Loucy (cell line): ENCODE measurements at regions not wholly inside any gene's neighbourhood (a gene's known extent, or its start where the extent isn't known, plus 50 kb on each side); places are given as distances from the start of the nearest gene placed in this dataset.

Experiments
- H2AFZ ChIP-seq: fragments of 200-600 bp; sonication (generic); 2 replicates; pipeline ENCODE4 v1.6.0; 2016; ENCODE audit warnings: antibody characterized with exemption, mild to moderate bottlenecking, low read length, moderate library complexity
- H3F3A ChIP-seq: fragments of 200-600 bp; 2 replicates; pipeline ENCODE4 v1.6.0; 2016; ENCODE audit warnings: antibody characterized with exemption, low read depth, mild to moderate bottlenecking
- H3K27me3 ChIP-seq: fragments of 200-600 bp; sonication (generic); 2 replicates; pipeline ENCODE4 v1.6.1; 2014; ENCODE audit warnings: low read length, mild to moderate bottlenecking; ENCODE audit not compliant: insufficient read depth, poor library complexity, severe bottlenecking
- H3K36me3 ChIP-seq: fragments of 200-600 bp; sonication (generic); 2 replicates; pipeline ENCODE4 v1.6.1; 2016; ENCODE audit warnings: low read length; ENCODE audit not compliant: insufficient read depth
- H3K4me1 ChIP-seq: fragments of 200-600 bp; sonication (generic); 2 replicates; pipeline ENCODE4 v1.5.1; 2014; ENCODE audit warnings: low read length, mild to moderate bottlenecking; ENCODE audit not compliant: insufficient read depth, poor library complexity, severe bottlenecking
- H3K4me2 ChIP-seq: fragments of 200-600 bp; sonication (generic); 2 replicates; pipeline ENCODE4 v1.6.0; 2014; ENCODE audit warnings: antibody characterized with exemption, low read length, low read depth, mild to moderate bottlenecking; ENCODE audit not compliant: poor library complexity, severe bottlenecking
- H3K4me3 ChIP-seq: fragments of 200-600 bp; sonication (generic); 2 replicates; pipeline ENCODE4 v1.5.1; 2014; ENCODE audit warnings: low read length, mild to moderate bottlenecking, mixed read lengths; ENCODE audit not compliant: poor library complexity, severe bottlenecking
- H3K79me2 ChIP-seq: fragments of 200-600 bp; sonication (generic); 2 replicates; pipeline ENCODE4 v1.6.1; 2014; ENCODE audit warnings: low read length; ENCODE audit not compliant: insufficient read depth
- H3K9ac ChIP-seq: fragments of 200-600 bp; sonication (generic); 2 replicates; pipeline ENCODE4 v1.6.0; 2014; ENCODE audit warnings: mild to moderate bottlenecking, low read depth, low read length, moderate library complexity; ENCODE audit not compliant: poor library complexity, severe bottlenecking
- H3K9me2 ChIP-seq: fragments of 200-600 bp; sonication (generic); replicated peaks from 2 replicates; pipeline ENCODE4 v1.6.1; 2016; ENCODE audit warnings: low read depth, low read length, mixed read lengths
- H3K9me3 ChIP-seq: fragments of 200-600 bp; sonication (generic); 2 replicates; pipeline ENCODE4 v1.6.1; 2014; ENCODE audit warnings: mild to moderate bottlenecking, antibody characterized with exemption, low read length, low read depth; ENCODE audit not compliant: insufficient read depth
- H4K20me1 ChIP-seq: fragments of 200-600 bp; sonication (generic); 2 replicates; pipeline ENCODE4 v1.6.0; 2014; ENCODE audit warnings: antibody characterized with exemption, low read length, mild to moderate bottlenecking; ENCODE audit not compliant: insufficient read depth, poor library complexity, severe bottlenecking
- EZH2phosphoT487 ChIP-seq: fragments of 200-600 bp; IDR thresholded peaks from 2 replicates; pipeline ENCODE4 v1.6.1; 2018; ENCODE audit warnings: antibody characterized with exemption, mild to moderate bottlenecking, moderate library complexity, borderline replicate concordance
- TF ChIP-seq, protein P1 (sequence below): fragments of 200-600 bp; sonication (generic); conservative IDR thresholded peaks from 2 replicates; pipeline ENCODE4 v1.5.1; 2014; ENCODE audit warnings: mild to moderate bottlenecking, antibody characterized with exemption, low read length

DNA sequence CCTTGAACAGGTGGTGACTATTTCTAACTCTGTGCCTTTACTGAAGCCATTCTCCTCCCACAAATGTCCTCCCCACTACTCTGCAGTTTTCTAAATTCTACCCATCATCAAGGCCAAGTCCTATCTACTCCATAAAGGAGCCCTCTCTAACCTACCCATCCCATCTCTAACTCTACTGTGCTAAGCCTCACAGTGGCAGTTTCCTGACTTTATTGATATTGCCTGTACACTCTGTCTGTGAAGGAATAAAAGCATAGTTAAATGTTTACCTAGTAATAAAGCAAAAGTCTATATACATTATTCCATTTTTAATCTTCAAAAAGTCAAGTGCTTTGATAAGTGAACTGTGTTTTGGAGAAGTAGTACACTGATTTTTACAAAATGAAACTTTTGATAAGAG is 178.4 kb upstream of the HMCN1 start:
- no peak for TF ChIP-seq EZH2phosphoT487
- TF ChIP-seq, protein P1, sequence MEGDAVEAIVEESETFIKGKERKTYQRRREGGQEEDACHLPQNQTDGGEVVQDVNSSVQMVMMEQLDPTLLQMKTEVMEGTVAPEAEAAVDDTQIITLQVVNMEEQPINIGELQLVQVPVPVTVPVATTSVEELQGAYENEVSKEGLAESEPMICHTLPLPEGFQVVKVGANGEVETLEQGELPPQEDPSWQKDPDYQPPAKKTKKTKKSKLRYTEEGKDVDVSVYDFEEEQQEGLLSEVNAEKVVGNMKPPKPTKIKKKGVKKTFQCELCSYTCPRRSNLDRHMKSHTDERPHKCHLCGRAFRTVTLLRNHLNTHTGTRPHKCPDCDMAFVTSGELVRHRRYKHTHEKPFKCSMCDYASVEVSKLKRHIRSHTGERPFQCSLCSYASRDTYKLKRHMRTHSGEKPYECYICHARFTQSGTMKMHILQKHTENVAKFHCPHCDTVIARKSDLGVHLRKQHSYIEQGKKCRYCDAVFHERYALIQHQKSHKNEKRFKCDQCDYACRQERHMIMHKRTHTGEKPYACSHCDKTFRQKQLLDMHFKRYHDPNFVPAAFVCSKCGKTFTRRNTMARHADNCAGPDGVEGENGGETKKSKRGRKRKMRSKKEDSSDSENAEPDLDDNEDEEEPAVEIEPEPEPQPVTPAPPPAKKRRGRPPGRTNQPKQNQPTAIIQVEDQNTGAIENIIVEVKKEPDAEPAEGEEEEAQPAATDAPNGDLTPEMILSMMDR: no peak
- no peaks in the 10 kb centered on the region for H3K27me3 ChIP-seq
- no peak overlapping the region for H2AFZ ChIP-seq
- H3K79me2 ChIP-seq: no peaks in the 10 kb centered on the region
- peaks cover 22% of the 10 kb centered on the region for H3K4me1 ChIP-seq
- H3K9me3 ChIP-seq: no peaks in the 10 kb centered on the region
- H3F3A ChIP-seq: peaks cover 7% of the 10 kb centered on the region
- no peak overlapping the region for H3K4me2 ChIP-seq
- no peaks in the 10 kb centered on the region for H4K20me1 ChIP-seq
- no peak overlapping the region for H3K4me3 ChIP-seq
- no peak overlapping the region for H3K9ac ChIP-seq
- H3K9me2 ChIP-seq: no peaks in the 10 kb centered on the region
- H3K36me3 ChIP-seq: no peaks in the 10 kb centered on the region

GRCh38 chr1:185551008-185551407 is 183.2 kb upstream of the HMCN1 start:
- Histone ChIP-seq H3K4me3 (no peak overlapping the region), H3K9me3 (no peaks in the 10 kb centered on the region), H2AFZ (no peak overlapping the region), H3K9ac (no peak overlapping the region), H4K20me1 (no peaks in the 10 kb centered on the region), H3K4me2 (no peak overlapping the region), H3F3A (no peaks in the 10 kb centered on the region), H3K27me3 (no peaks in the 10 kb centered on the region), H3K36me3 (no peaks in the 10 kb centered on the region), H3K4me1 (no peaks in the 10 kb centered on the region), H3K79me2 (no peaks in the 10 kb centered on the region), H3K9me2 (no peaks in the 10 kb centered on the region)
- TF ChIP-seq EZH2phosphoT487: no peak
- TF ChIP-seq, protein P1: no peak

GRCh38 chr1:185549906-185550305 is 184.3 kb upstream of the HMCN1 start:
- Histone ChIP-seq H3K27me3 (no peaks in the 10 kb centered on the region), H3F3A (no peaks in the 10 kb centered on the region), H3K9ac (no peak overlapping the region), H3K4me3 (no peak overlapping the region), H4K20me1 (no peaks in the 10 kb centered on the region), H3K4me2 (no peak overlapping the region), H3K9me3 (no peaks in the 10 kb centered on the region), H3K9me2 (no peaks in the 10 kb centered on the region), H3K79me2 (no peaks in the 10 kb centered on the region), H3K4me1 (no peaks in the 10 kb centered on the region), H3K36me3 (no peaks in the 10 kb centered on the region), H2AFZ (no peak overlapping the region)
- TF ChIP-seq, protein P1: no peak
- TF ChIP-seq EZH2phosphoT487: no peak
